ENCODE measurements at regions not wholly inside any gene's neighbourhood (a gene's known extent, or its start where the extent isn't known, plus 50 kb on each side); places are given as distances from the start of the nearest gene placed in this dataset.

DNA sequence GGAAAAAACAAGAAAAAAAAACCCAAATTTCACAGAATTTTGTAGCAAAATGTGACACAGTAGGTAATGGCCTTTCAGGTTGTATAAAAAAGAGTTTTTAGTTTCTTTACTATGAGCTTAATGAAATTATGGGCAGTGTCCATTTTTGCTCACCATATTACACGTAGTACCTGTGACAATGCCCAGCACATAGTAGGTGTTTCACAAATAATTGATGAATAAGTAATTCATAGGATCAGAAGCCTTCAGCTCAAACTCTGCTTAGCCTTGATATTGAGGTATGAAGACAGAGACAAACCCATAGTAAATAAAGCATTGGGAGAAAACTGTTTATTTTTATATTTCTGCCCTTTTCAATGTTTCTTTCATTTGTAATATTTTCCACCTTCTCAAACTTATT lies 97.2 kb downstream of the LHX9 start:
- no peak for TF ChIP-seq EZH2 (IDR thresholded peaks at IDR 0.05; ENCODE audit: low read length, missing control alignments)
- TF ChIP-seq, protein P1, sequence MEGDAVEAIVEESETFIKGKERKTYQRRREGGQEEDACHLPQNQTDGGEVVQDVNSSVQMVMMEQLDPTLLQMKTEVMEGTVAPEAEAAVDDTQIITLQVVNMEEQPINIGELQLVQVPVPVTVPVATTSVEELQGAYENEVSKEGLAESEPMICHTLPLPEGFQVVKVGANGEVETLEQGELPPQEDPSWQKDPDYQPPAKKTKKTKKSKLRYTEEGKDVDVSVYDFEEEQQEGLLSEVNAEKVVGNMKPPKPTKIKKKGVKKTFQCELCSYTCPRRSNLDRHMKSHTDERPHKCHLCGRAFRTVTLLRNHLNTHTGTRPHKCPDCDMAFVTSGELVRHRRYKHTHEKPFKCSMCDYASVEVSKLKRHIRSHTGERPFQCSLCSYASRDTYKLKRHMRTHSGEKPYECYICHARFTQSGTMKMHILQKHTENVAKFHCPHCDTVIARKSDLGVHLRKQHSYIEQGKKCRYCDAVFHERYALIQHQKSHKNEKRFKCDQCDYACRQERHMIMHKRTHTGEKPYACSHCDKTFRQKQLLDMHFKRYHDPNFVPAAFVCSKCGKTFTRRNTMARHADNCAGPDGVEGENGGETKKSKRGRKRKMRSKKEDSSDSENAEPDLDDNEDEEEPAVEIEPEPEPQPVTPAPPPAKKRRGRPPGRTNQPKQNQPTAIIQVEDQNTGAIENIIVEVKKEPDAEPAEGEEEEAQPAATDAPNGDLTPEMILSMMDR (conservative IDR thresholded peaks at IDR 0.05 in 1 of 2, IDR thresholded peaks at IDR 0.05 in 1 of 2; ENCODE audit: low read depth in 1 of 2, low read length in 2 of 2): no peak

Measured in fibroblast of lung (primary cell).